ENCODE measurements at regions not wholly inside any gene's neighbourhood (a gene's known extent, or its start where the extent isn't known, plus 50 kb on each side); places are given as distances from the start of the nearest gene placed in this dataset.
A peak's percentile ranks its signal among the peaks of the same experiment; 100 is the strongest.

DNA sequence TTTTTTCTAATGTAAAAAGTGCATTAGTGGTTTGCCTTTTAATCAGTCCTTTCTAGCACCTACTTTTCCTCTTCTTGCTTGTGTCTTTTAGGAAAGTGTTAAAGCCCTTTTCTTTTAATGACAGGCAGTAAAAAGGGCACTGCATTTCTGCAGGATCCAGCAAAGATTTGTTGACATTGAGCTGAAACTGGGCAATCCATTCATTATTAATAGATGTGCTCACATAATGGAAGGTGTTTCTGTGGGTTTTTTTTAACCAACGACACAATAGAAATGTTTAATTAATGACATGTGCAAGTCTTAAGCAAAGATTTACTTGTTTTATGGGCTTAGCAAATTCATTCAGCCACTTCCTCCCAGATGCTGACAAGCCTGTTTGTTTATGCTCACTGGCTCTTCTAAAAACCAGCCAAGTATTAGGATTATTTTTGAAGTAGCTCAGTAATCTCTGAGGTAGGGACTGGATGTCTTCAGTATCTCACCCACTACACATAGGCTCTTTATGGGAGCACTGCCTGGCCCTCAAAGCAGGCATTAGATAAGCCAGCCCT lies 1201.1 kb downstream of the SORCS1 start:
- intact Hi-C loops (cut with DNase I; ENCODE audit: low total_unique reads), result no loop called here
- no peak overlapping the region for H3K4me3 ChIP-seq
- H3K27ac ChIP-seq, result no peak overlapping the region
- no peaks in the 10 kb centered on the region for H3K27me3 ChIP-seq
- peak in 1 of 2 donors; percentile 17 for DNase-seq
- 0 to 9% (median 0%) methylated on average over 1 of the region's 1 CpG for WGBS, 5 donors
- H3K4me1 ChIP-seq, result peaks cover 0 to 14% (median 4%) of the 10 kb centered on the region in 4 donors
- H3K36me3 ChIP-seq, result no peaks in the 10 kb centered on the region
- no peaks in the 10 kb centered on the region for H3K9me3 ChIP-seq
- TF ChIP-seq EP300 (IDR thresholded peaks at IDR 0.05) (no peak), POLR2AphosphoS5 (IDR thresholded peaks at IDR 0.05) (no peak)
- TF ChIP-seq, protein P1, sequence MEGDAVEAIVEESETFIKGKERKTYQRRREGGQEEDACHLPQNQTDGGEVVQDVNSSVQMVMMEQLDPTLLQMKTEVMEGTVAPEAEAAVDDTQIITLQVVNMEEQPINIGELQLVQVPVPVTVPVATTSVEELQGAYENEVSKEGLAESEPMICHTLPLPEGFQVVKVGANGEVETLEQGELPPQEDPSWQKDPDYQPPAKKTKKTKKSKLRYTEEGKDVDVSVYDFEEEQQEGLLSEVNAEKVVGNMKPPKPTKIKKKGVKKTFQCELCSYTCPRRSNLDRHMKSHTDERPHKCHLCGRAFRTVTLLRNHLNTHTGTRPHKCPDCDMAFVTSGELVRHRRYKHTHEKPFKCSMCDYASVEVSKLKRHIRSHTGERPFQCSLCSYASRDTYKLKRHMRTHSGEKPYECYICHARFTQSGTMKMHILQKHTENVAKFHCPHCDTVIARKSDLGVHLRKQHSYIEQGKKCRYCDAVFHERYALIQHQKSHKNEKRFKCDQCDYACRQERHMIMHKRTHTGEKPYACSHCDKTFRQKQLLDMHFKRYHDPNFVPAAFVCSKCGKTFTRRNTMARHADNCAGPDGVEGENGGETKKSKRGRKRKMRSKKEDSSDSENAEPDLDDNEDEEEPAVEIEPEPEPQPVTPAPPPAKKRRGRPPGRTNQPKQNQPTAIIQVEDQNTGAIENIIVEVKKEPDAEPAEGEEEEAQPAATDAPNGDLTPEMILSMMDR (IDR thresholded peaks at IDR 0.05), result no peak

DNA sequence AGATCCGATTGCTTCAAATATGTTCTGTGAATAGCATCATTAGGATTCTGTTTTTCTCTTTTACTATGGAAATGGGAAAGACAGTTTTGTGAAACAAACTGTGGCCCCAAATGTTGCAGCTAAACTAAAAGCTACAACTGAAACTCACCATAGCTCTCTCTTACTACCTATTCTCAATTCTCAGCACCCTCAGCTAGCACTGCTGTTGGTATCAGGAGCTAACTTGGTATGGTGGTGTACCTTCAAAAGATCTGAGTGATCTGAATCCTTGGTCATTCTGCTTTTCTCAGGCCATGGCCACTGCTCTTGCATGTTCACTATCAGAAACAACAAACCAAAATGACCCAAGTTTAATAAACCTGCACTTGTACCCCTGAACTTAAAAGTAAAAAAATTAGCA lies 1208.0 kb downstream of the SORCS1 start:
- intact Hi-C loops (cut with DNase I; ENCODE audit: low total_unique reads), result no loop called here
- no peaks in the 10 kb centered on the region for H3K27me3 ChIP-seq
- H3K9me3 ChIP-seq, result no peaks in the 10 kb centered on the region
- H3K4me3 ChIP-seq, result no peak overlapping the region
- H3K4me1 ChIP-seq, result peaks cover 0 to 16% (median 0%) of the 10 kb centered on the region in 4 donors
- H3K27ac ChIP-seq, result no peak overlapping the region
- WGBS, 5 donors, result 89 to 100% (median 93%) methylated on average over 1 of the region's 1 CpG
- TF ChIP-seq, protein P1 (IDR thresholded peaks at IDR 0.05), result no peak
- TF ChIP-seq POLR2AphosphoS5 (IDR thresholded peaks at IDR 0.05), result no peak
- TF ChIP-seq POLR2A (IDR thresholded peaks at IDR 0.05), result no peak
- TF ChIP-seq EP300 (IDR thresholded peaks at IDR 0.05), result no peak
- no peak for DNase-seq
- H3K36me3 ChIP-seq, result no peaks in the 10 kb centered on the region

DNA sequence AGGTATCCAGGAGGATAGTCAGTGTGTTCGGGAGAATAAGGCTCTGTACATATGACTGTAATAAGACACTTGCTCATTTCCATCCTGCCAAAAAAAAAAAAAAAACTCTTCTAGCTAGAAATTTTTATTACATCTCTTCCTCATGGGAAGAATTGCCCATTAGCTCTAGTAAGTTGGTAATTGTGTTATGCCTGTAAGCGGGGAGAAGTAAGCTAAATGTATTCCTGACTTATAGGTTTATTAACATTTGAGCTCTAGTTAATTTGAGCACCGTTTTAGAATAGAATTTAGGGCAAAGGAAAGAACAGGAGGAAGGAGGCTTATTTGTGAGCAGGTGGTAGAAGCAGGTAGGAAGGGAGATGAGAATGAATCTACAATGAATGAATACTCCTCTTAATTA lies 1210.6 kb downstream of the SORCS1 start:
- no peak for DNase-seq
- Histone ChIP-seq H3K9me3 (no peaks in the 10 kb centered on the region), H3K4me1 (peaks cover 0 to 23% (median 0%) of the 10 kb centered on the region in 4 donors), H3K4me3 (no peak overlapping the region), H3K36me3 (no peaks in the 10 kb centered on the region), H3K27me3 (no peaks in the 10 kb centered on the region), H3K27ac (no peak overlapping the region)
- intact Hi-C loops (cut with DNase I; ENCODE audit: low total_unique reads), result no loop called here
- TF ChIP-seq POLR2A (IDR thresholded peaks at IDR 0.05) (no peak), POLR2AphosphoS5 (IDR thresholded peaks at IDR 0.05) (no peak), EP300 (IDR thresholded peaks at IDR 0.05) (no peak)
- TF ChIP-seq, protein P1 (IDR thresholded peaks at IDR 0.05), result no peak
- 77 to 95% (median 88%) methylated on average over 3 of the region's 3 CpGs for WGBS, 5 donors

DNA sequence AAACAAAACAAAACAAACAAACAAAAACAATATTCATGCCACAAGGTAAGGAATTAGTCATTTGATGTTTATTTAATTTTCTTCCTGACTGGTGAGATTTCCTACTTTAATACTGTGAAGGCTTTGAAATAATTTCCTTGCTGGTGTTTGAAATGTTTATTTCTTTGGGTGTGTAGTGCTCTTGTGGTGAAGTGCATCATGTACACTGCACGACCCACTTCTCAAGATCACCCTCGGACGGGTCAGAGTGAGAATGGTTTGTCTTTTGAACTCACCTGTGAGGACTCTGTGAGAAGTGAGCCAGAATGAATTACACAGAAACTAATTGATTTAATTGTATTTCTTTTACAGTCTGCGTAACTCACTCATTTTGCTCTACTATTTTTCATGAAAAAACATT lies 1211.5 kb downstream of the SORCS1 start:
- Histone ChIP-seq H3K27ac (peak overlapping the region in 4 of 5 donors; percentile 9 to 75 (median 46)), H3K4me1 (peaks cover 0 to 23% (median 0%) of the 10 kb centered on the region in 4 donors), H3K9me3 (no peaks in the 10 kb centered on the region), H3K4me3 (no peak overlapping the region), H3K36me3 (no peaks in the 10 kb centered on the region), H3K27me3 (no peaks in the 10 kb centered on the region)
- intact Hi-C loops (cut with DNase I; ENCODE audit: low total_unique reads), result no loop called here
- no peak for TF ChIP-seq POLR2A (IDR thresholded peaks at IDR 0.05)
- TF ChIP-seq, protein P1 (IDR thresholded peaks at IDR 0.05), result no peak
- no peak for TF ChIP-seq EP300 (IDR thresholded peaks at IDR 0.05)
- no peak for TF ChIP-seq POLR2AphosphoS5 (IDR thresholded peaks at IDR 0.05)
- WGBS, 5 donors, result 49 to 71% (median 67%) methylated on average over 4 of the region's 4 CpGs
- DNase-seq, result no peak
